ENCODE measurements at regions not wholly inside any gene's neighbourhood (a gene's known extent, or its start where the extent isn't known, plus 50 kb on each side); places are given as distances from the start of the nearest gene placed in this dataset.

DNA sequence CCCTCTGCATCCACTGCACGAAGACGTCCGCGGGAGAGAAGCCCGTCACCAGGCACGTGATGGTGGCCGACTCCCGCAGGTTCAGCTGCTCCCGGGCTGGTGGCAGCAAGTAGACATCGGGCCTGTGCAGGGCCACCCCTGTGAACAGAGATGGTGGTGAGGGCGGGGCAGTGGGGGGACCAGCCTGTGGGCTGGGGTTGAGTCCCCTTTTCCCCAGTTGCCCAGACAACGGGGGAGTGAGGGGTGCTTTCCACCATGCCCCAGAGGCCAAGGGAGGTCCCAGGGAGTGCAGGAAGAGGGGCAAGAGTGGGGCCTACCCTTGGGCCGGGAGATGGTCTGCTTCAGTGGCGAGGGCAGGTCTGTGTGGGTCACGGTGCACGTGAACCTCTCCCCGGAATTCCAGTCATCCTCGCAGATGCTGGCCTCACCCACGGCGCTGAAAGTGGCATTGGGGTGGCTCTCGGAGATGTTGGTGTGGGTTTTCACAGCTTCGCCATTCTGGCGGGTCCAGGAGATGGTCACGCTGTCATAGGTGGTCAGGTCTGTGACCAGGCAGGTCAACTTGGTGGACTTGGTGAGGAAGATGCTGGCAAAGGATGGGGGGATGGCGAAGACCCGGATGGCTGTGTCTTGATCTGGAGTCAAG is 328.3 kb downstream of the TMEM121 start:
- Histone ChIP-seq H2AFZ (ENCODE audit: low read length) (no peak overlapping the region), H3K9me3 (ENCODE audit: low read length) (no peaks in the 10 kb centered on the region), H3K79me2 (ENCODE audit: insufficient read depth, low read length) (no peaks in the 10 kb centered on the region), H3K9ac (ENCODE audit: insufficient read depth, low read depth, low read length) (no peak overlapping the region), H3K27me3 (ENCODE audit: control insufficient read depth in 1 of 2, insufficient read depth in 2 of 2, low read length in 2 of 2) (peaks cover 10 to 35% of the 10 kb centered on the region in 2 experiments; a peak in 4 of 5 replicates), H3K27ac (ENCODE audit: extremely low read length, insufficient read depth, low read length) (no peak overlapping the region), H3K4me2 (ENCODE audit: low read depth, low read length) (no peak overlapping the region), H3K4me1 (ENCODE audit: insufficient read depth, low read length) (no peaks in the 10 kb centered on the region), H4K20me1 (ENCODE audit: insufficient read depth, low read length) (no peaks in the 10 kb centered on the region), H3K4me3 (replicated peaks in 1 of 3; ENCODE audit: insufficient read depth in 1 of 3, low read depth in 2 of 3, low read length in 3 of 3) (no peak overlapping the region), H3K36me3 (replicated peaks in 1 of 2; ENCODE audit: control insufficient read depth in 1 of 2, insufficient read depth in 2 of 2, low read length in 2 of 2) (no peaks in the 10 kb centered on the region)
- no peak for FAIRE-seq
- 3% methylated on average over 6 of the region's 26 CpGs for WGBS (ENCODE audit: low lambda C conversion rate)
- BruUV-seq (replicated peaks) = no TSS peak
- no peak for ATAC-seq
- POLR2A ChIA-PET = no interaction called here
- TF ChIP-seq HCFC1 (IDR thresholded peaks at IDR 0.05; ENCODE audit: low read depth, low read length) = no peak
- TF ChIP-seq, protein P1, sequence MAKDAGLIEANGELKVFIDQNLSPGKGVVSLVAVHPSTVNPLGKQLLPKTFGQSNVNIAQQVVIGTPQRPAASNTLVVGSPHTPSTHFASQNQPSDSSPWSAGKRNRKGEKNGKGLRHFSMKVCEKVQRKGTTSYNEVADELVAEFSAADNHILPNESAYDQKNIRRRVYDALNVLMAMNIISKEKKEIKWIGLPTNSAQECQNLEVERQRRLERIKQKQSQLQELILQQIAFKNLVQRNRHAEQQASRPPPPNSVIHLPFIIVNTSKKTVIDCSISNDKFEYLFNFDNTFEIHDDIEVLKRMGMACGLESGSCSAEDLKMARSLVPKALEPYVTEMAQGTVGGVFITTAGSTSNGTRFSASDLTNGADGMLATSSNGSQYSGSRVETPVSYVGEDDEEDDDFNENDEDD (CRISPR knock-in tag; IDR thresholded peaks at IDR 0.05; ENCODE audit: borderline replicate concordance) = no peak
- TF ChIP-seq ZFP82 (CRISPR knock-in tag; IDR thresholded peaks at IDR 0.05; ENCODE audit: borderline replicate concordance) = no peak
- no peak for TF ChIP-seq ZMYM3 (CRISPR knock-in tag; IDR thresholded peaks at IDR 0.05)
- TF ChIP-seq TBP (CRISPR knock-in tag; IDR thresholded peaks at IDR 0.05) = no peak
- TF ChIP-seq, protein P2, sequence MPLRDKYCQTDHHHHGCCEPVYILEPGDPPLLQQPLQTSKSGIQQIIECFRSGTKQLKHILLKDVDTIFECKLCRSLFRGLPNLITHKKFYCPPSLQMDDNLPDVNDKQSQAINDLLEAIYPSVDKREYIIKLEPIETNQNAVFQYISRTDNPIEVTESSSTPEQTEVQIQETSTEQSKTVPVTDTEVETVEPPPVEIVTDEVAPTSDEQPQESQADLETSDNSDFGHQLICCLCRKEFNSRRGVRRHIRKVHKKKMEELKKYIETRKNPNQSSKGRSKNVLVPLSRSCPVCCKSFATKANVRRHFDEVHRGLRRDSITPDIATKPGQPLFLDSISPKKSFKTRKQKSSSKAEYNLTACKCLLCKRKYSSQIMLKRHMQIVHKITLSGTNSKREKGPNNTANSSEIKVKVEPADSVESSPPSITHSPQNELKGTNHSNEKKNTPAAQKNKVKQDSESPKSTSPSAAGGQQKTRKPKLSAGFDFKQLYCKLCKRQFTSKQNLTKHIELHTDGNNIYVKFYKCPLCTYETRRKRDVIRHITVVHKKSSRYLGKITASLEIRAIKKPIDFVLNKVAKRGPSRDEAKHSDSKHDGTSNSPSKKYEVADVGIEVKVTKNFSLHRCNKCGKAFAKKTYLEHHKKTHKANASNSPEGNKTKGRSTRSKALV (CRISPR knock-in tag; IDR thresholded peaks at IDR 0.05) = no peak
- no peak for TF ChIP-seq ZNF816 (CRISPR knock-in tag; IDR thresholded peaks at IDR 0.05; ENCODE audit: borderline replicate concordance)
- no peak for TF ChIP-seq NR3C1 (CRISPR knock-in tag; IDR thresholded peaks at IDR 0.05)
- TF ChIP-seq THAP8 (CRISPR knock-in tag; IDR thresholded peaks at IDR 0.05; ENCODE audit: borderline replicate concordance) = no peak
- TF ChIP-seq KLF12 (CRISPR knock-in tag; IDR thresholded peaks at IDR 0.05; ENCODE audit: borderline replicate concordance) = no peak
- no peak for TF ChIP-seq ZNF558 (CRISPR knock-in tag; IDR thresholded peaks at IDR 0.05; ENCODE audit: borderline replicate concordance)
- TF ChIP-seq ZNF850 (CRISPR knock-in tag; conservative IDR thresholded peaks at IDR 0.05) = no peak
- no peak for TF ChIP-seq ZNF766 (CRISPR knock-in tag; IDR thresholded peaks at IDR 0.05; ENCODE audit: borderline replicate concordance)
- no peak for TF ChIP-seq TERF1 (CRISPR knock-in tag; IDR thresholded peaks at IDR 0.05)
- no peak for DNase-seq (ENCODE audit: low spot score)
- in situ Hi-C loops (cut with HindIII; ENCODE audit: extremely low pct_ligation_motif_present, low pct_unique_long_range_greater_than_20kb) = no loop called here
- intact Hi-C loops (cut with micrococcal nuclease; ENCODE audit: unreplicated experiment) = no loop called here
- CTCF ChIA-PET (ENCODE audit: low intra/inter-chr PET ratio, low total read pairs) = no interaction called here

Measured in HepG2 (cell line).